GM23248 (cell line): ENCODE measurements at regions not wholly inside any gene's neighbourhood (a gene's known extent, or its start where the extent isn't known, plus 50 kb on each side); places are given as distances from the start of the nearest gene placed in this dataset.

Experiments
- DNase-seq: peaks from one replicate; pipeline ENCODE4 v3.0.0-alpha.2; 2015
- H2AFZ ChIP-seq: fragments of 200-600 bp; sonication (generic); 2 replicates; pipeline ENCODE4 v1.6.1; 2016; ENCODE audit warnings: antibody characterized with exemption
- H3F3A ChIP-seq: fragments of 200-600 bp; sonication (generic); 2 replicates; pipeline ENCODE4 v1.6.1; 2016; ENCODE audit warnings: mild to moderate bottlenecking, antibody characterized with exemption, mixed run types; ENCODE audit not compliant: insufficient read depth
- H3K27ac ChIP-seq: fragments of 200-600 bp; sonication (generic); 2 replicates; pipeline ENCODE4 v1.5.1; 2016; ENCODE audit warnings: mild to moderate bottlenecking
- H3K27me3 ChIP-seq: fragments of 200-600 bp; sonication (generic); replicated peaks from 2 replicates; pipeline ENCODE4 v1.6.1; 2016; ENCODE audit warnings: mild to moderate bottlenecking; ENCODE audit not compliant: insufficient read depth
- H3K36me3 ChIP-seq: fragments of 200-600 bp; sonication (generic); 2 replicates; pipeline ENCODE4 v1.6.1; 2016; ENCODE audit warnings: low read depth, mild to moderate bottlenecking
- H3K4me1 ChIP-seq: fragments of 200-600 bp; sonication (generic); 2 replicates; pipeline ENCODE4 v1.6.1; 2016; ENCODE audit warnings: mild to moderate bottlenecking; ENCODE audit not compliant: insufficient read depth
- H3K4me2 ChIP-seq: fragments of 200-600 bp; sonication (generic); one replicate; pipeline ENCODE4 v1.6.1; 2016; ENCODE audit warnings: mild to moderate bottlenecking; ENCODE audit not compliant: unreplicated experiment
- H3K4me3 ChIP-seq: fragments of 200-600 bp; sonication (generic); 2 replicates; pipeline ENCODE4 v1.5.1; 2016; ENCODE audit warnings: mild to moderate bottlenecking
- H3K79me2 ChIP-seq: fragments of 200-600 bp; sonication (generic); 2 replicates; pipeline ENCODE4 v1.6.1; 2016; ENCODE audit warnings: mild to moderate bottlenecking; ENCODE audit not compliant: insufficient read depth
- H3K9ac ChIP-seq: fragments of 200-600 bp; sonication (generic); 2 replicates; pipeline ENCODE4 v1.6.1; 2016; ENCODE audit warnings: mild to moderate bottlenecking
- H3K9me2 ChIP-seq: fragments of 200-600 bp; sonication (generic); 2 replicates; pipeline ENCODE4 v1.6.1; 2016; ENCODE audit warnings: mixed run types, mild to moderate bottlenecking, moderate library complexity; ENCODE audit not compliant: insufficient read depth
- H3K9me3 ChIP-seq: fragments of 200-600 bp; sonication (generic); one replicate; pipeline ENCODE4 v1.6.1; 2017; ENCODE audit warnings: low read depth
- H4K20me1 ChIP-seq: fragments of 200-600 bp; sonication (generic); 2 replicates; pipeline ENCODE4 v1.6.0; 2016; ENCODE audit not compliant: insufficient read depth
- EZH2 ChIP-seq: fragments of 200-600 bp; sonication (generic); IDR thresholded peaks from 2 replicates; pipeline ENCODE4 v1.6.1; 2018; ENCODE audit warnings: antibody characterized with exemption, mild to moderate bottlenecking; ENCODE audit not compliant: insufficient read depth, poor library complexity, severe bottlenecking
- EZH2phosphoT487 ChIP-seq: fragments of 200-600 bp; sonication (generic); IDR thresholded peaks from 2 replicates; pipeline ENCODE4 v1.6.1; 2018; ENCODE audit warnings: antibody characterized with exemption, moderate library complexity, mild to moderate bottlenecking, low read depth; ENCODE audit not compliant: insufficient read depth
- WGBS, 2 experiments: methylation state at CpG; one replicate each; pipeline ENCODE4 v1.1.6; 2015 to 2017; ENCODE audit warnings: low lambda C conversion rate in 2 of 2, low coverage in 1 of 2; ENCODE audit errors: missing lambda C conversion rate in 2 of 2; 5-methylcytosine and 5-hydroxymethylcytosine counted together
- in situ Hi-C: fragments of 300-500 bp; cut with MboI; formaldehyde crosslinking; loops from 2 replicates; pipeline ENCODE4 v1.15.0; 2020

DNA sequence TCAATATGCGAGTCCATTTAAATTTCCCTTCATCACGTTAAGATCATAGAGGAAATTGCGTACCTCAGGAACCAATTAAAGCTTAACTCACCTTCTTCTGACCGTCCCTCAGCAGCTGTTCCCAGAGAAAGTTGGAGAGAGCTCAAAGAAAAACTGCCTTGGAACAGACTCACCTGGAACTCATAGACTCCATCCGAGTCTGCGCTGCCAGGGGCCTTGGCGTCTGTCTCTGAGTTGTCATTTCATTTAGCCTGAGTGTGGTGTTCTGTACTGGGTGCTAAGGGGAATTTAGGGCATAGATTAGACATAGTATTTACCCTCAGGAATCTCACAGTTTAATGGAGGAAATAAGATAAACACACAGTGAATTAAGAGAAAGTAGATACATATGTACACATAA lies 892.7 kb downstream of the TLE1 start:
- Histone ChIP-seq H3K36me3 (no peaks in the 10 kb centered on the region), H3K4me3 (no peak overlapping the region), H3K4me2 (no peak overlapping the region), H3K9me2 (no peaks in the 10 kb centered on the region), H3K9me3 (no peaks in the 10 kb centered on the region), H3K4me1 (no peaks in the 10 kb centered on the region), H3K79me2 (no peaks in the 10 kb centered on the region), H4K20me1 (no peaks in the 10 kb centered on the region), H3K27me3 (no peaks in the 10 kb centered on the region), H2AFZ (no peak overlapping the region), H3K27ac (no peak overlapping the region), H3F3A (no peaks in the 10 kb centered on the region), H3K9ac (no peak overlapping the region)
- 43 to 54% methylated on average over 7 of the region's 7 CpGs for WGBS, 2 experiments
- in situ Hi-C loops = no loop called here
- no peak for DNase-seq
- no peak for TF ChIP-seq EZH2
- TF ChIP-seq EZH2phosphoT487 = no peak

DNA sequence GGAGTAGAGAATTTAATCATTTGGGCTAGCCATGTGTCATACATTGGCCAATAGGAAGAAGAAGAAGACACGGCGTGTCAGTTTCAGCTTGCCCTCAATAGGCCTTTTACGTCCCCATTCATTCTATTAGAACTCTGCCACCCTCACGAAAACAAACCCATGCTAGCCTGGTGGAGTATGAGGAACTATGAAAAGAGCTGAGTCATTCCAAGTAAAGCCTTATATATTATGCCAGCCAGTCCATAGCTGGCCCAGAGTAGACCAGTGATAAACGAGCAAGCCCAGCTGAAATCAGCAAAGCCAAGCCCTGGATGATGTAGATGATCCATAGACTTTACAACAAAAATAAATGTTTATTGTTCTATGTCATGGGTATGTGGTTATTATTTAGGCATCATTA lies 895.1 kb downstream of the TLE1 start:
- Histone ChIP-seq H3K4me1 (no peaks in the 10 kb centered on the region), H3K9me3 (no peaks in the 10 kb centered on the region), H3K27me3 (no peaks in the 10 kb centered on the region), H3F3A (no peaks in the 10 kb centered on the region), H3K9me2 (no peaks in the 10 kb centered on the region), H2AFZ (no peak overlapping the region), H3K9ac (no peak overlapping the region), H4K20me1 (no peaks in the 10 kb centered on the region), H3K4me3 (no peak overlapping the region), H3K36me3 (no peaks in the 10 kb centered on the region), H3K79me2 (no peaks in the 10 kb centered on the region), H3K4me2 (no peak overlapping the region), H3K27ac (no peak overlapping the region)
- in situ Hi-C loops = no loop called here
- no peak for DNase-seq
- WGBS, 2 experiments = 57 to 58% methylated on average over 5 of the region's 5 CpGs
- TF ChIP-seq EZH2phosphoT487 = no peak
- no peak for TF ChIP-seq EZH2

DNA sequence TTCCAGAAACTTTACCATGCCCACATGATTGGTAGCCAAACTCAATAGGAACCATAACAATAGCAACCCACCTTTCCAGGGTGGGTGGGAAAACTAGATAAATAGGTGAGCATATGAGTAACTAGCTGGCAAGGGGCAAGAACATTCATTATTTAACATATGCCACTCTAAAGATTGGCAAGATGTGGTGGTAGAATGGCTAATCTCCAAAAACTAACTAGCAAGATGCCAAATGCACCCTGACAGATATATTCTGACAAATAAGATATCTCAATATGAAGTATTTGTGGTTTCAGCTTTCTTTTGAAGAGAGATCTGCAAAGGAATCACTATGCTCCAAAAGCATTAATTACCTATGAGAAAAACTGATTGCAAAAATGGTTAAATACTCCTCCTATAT lies 895.6 kb downstream of the TLE1 start:
- Histone ChIP-seq H2AFZ (no peak overlapping the region), H3K27ac (no peak overlapping the region), H3F3A (no peaks in the 10 kb centered on the region), H4K20me1 (no peaks in the 10 kb centered on the region), H3K27me3 (no peaks in the 10 kb centered on the region), H3K9me2 (no peaks in the 10 kb centered on the region), H3K4me1 (no peaks in the 10 kb centered on the region), H3K9me3 (no peaks in the 10 kb centered on the region), H3K4me3 (no peak overlapping the region), H3K79me2 (no peaks in the 10 kb centered on the region), H3K9ac (no peak overlapping the region), H3K36me3 (no peaks in the 10 kb centered on the region), H3K4me2 (no peak overlapping the region)
- no peak for DNase-seq
- TF ChIP-seq EZH2phosphoT487 (no peak), EZH2 (no peak)
- in situ Hi-C loops = no loop called here

DNA sequence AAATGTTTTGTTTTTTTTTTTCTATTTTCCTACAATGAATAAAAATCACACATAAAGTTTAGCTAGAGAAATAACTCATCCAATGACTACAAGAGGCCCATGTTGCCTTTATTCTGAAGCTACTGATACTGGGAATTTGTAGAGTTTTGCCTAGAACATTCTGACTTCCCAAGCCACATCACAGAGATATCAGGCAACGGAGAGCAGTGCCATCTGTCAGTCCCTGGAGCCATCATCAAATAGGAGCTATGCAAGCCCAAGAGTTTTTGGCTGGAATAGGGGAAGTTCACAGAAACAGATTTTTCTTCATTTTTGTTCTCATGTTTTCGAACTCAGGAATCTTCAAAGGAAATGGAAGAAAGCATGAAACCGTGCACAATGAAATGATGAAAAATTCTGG lies 896.6 kb downstream of the TLE1 start:
- Histone ChIP-seq H3K9ac (no peak overlapping the region), H3K4me2 (no peak overlapping the region), H2AFZ (no peak overlapping the region), H3K4me1 (no peaks in the 10 kb centered on the region), H3K9me2 (no peaks in the 10 kb centered on the region), H3K27me3 (no peaks in the 10 kb centered on the region), H3F3A (no peaks in the 10 kb centered on the region), H3K79me2 (no peaks in the 10 kb centered on the region), H3K36me3 (no peaks in the 10 kb centered on the region), H3K27ac (no peak overlapping the region), H3K4me3 (no peak overlapping the region), H4K20me1 (no peaks in the 10 kb centered on the region), H3K9me3 (no peaks in the 10 kb centered on the region)
- DNase-seq = no peak
- TF ChIP-seq EZH2phosphoT487 (no peak), EZH2 (no peak)
- in situ Hi-C loops = no loop called here
- 11 to 21% methylated on average over 3 of the region's 3 CpGs for WGBS, 2 experiments

DNA sequence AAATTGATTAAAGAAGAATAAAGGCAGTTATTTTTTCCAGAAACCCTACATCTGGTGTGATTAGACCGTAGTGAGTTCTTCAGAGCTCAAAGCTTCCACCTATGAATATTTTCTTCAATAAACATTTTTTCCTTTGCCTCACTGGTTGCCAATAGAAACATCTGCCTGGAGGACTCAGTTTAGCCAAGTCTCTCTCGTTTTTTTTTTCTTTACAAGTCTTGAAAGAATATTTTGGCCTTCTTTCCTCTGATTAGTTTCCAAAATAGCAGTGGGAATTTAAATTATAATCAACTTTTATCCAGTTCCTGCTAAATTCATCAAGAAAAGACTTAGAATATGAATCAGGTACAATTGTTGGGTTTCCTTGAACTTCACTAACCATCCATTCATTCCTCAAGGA lies 897.5 kb downstream of the TLE1 start:
- no peak overlapping the region for H3K9ac ChIP-seq
- no peaks in the 10 kb centered on the region for H3K36me3 ChIP-seq
- H3F3A ChIP-seq = no peaks in the 10 kb centered on the region
- no peak overlapping the region for H2AFZ ChIP-seq
- H3K4me3 ChIP-seq = no peak overlapping the region
- no peak overlapping the region for H3K27ac ChIP-seq
- DNase-seq = no peak
- H3K27me3 ChIP-seq = no peaks in the 10 kb centered on the region
- H3K9me2 ChIP-seq = no peaks in the 10 kb centered on the region
- no peaks in the 10 kb centered on the region for H4K20me1 ChIP-seq
- TF ChIP-seq EZH2phosphoT487 = no peak
- TF ChIP-seq EZH2 = no peak
- H3K79me2 ChIP-seq = no peaks in the 10 kb centered on the region
- 12 to 17% methylated on average over 2 of the region's 2 CpGs for WGBS, 2 experiments
- no peaks in the 10 kb centered on the region for H3K9me3 ChIP-seq
- H3K4me1 ChIP-seq = no peaks in the 10 kb centered on the region
- in situ Hi-C loops = no loop called here
- no peak overlapping the region for H3K4me2 ChIP-seq
